Limb (tissue), 2 donors: ENCODE measurements at regions not wholly inside any gene's neighbourhood (a gene's known extent, or its start where the extent isn't known, plus 50 kb on each side); places are given as distances from the start of the nearest gene placed in this dataset.

ENCODE experiments used
- DNase-seq, 2 donors: peaks; one replicate each; pipeline ENCODE4 v3.0.0-alpha.2; 2016; ENCODE audit errors: extremely low spot score in 2 of 2

GRCh38 chr10:83357004-83357403 is 782.3 kb upstream of the GHITM start:
- no peak for DNase-seq

- no peak for DNase-seq
Measured at GRCh38 chr10:83357627-83358026, 781.7 kb upstream of the GHITM start.

GRCh38 chr10:83367036-83367435 is 772.3 kb upstream of the GHITM start:
- no peak for DNase-seq

GRCh38 chr10:83371696-83372490 is 767.4 kb upstream of the GHITM start:
- DNase-seq, result no peak

GRCh38 chr10:83372646-83373045 is 766.7 kb upstream of the GHITM start:
- no peak for DNase-seq

- no peak for DNase-seq
Measured at GRCh38 chr10:83373671-83374070, 765.6 kb upstream of the GHITM start.

- no peak for DNase-seq
Measured at GRCh38 chr10:83374741-83375140, 764.6 kb upstream of the GHITM start.

GRCh38 chr10:83375274-83375673 is 764.0 kb upstream of the GHITM start:
- DNase-seq, result no peak

GRCh38 chr10:83397806-83398205 is 741.5 kb upstream of the GHITM start:
- DNase-seq, result no peak

- DNase-seq, result no peak
Measured at GRCh38 chr10:83410570-83410969, 728.7 kb upstream of the GHITM start.

GRCh38 chr10:83425306-83425705 is 714.0 kb upstream of the GHITM start:
- no peak for DNase-seq

- no peak for DNase-seq
Measured at GRCh38 chr10:83427101-83427500, 712.2 kb upstream of the GHITM start.

GRCh38 chr10:83432261-83433045 is 706.9 kb upstream of the GHITM start:
- DNase-seq, result no peak

- no peak for DNase-seq
Measured at GRCh38 chr10:83433705-83434104, 705.6 kb upstream of the GHITM start.

- no peak for DNase-seq
Measured at GRCh38 chr10:83448013-83448412, 691.3 kb upstream of the GHITM start.

GRCh38 chr10:83458611-83459010 is 680.7 kb upstream of the GHITM start:
- no peak for DNase-seq

GRCh38 chr10:83459124-83459523 is 680.2 kb upstream of the GHITM start:
- DNase-seq, result no peak

GRCh38 chr10:83469728-83470331 is 669.5 kb upstream of the GHITM start:
- DNase-seq, result no peak

GRCh38 chr10:83476211-83476610 is 663.1 kb upstream of the GHITM start:
- DNase-seq, result no peak

GRCh38 chr10:83489161-83489560 is 650.1 kb upstream of the GHITM start:
- no peak for DNase-seq

- DNase-seq, result no peak
Measured at GRCh38 chr10:83492004-83492403, 647.3 kb upstream of the GHITM start.

GRCh38 chr10:83512681-83513080 is 626.6 kb upstream of the GHITM start:
- no peak for DNase-seq
